ENCODE measurements at regions not wholly inside any gene's neighbourhood (a gene's known extent, or its start where the extent isn't known, plus 50 kb on each side); places are given as distances from the start of the nearest gene placed in this dataset.
"Not testable (repeated sequence)": the region's sequence is repeated elsewhere in the genome, so short reads cannot be mapped to it uniquely, and the experiment has no call there.

DNA sequence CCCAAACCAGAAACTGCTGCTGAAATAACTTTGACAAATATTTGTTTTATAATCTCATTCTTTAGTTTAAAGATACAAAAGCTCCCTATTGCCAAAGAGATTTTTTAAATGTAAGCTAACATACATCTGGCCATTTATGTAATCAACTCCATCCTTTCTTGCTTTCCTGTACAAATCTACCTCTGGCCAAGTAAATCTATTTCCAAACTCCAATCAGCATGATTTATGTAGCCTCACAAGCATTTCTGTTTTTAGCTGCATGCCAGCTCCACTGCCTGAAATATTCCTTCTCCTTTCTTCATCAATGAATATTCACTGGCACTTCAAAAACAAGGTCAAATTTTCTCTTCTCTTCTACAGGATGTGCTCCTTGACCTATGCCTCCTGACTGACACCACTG, 80.0 kb downstream of the SHOX2 start:
- no peaks in the 10 kb centered on the region for H3K9me3 ChIP-seq (ENCODE audit: control insufficient read depth, low read depth, low read length)
- no peaks in the 10 kb centered on the region for H3K36me3 ChIP-seq (ENCODE audit: control insufficient read depth, low read depth, low read length)
- H3K27me3 ChIP-seq (ENCODE audit: control insufficient read depth, insufficient read depth, low read length), result no peaks in the 10 kb centered on the region
- H3K9ac ChIP-seq (ENCODE audit: low read length), result no peak overlapping the region
- H3K4me1 ChIP-seq (ENCODE audit: control insufficient read depth, low read depth, low read length), result no peaks in the 10 kb centered on the region
- H3K4me3 ChIP-seq (ENCODE audit: low read length), result no peak overlapping the region
- H3K27ac ChIP-seq (ENCODE audit: low read length), result no peak overlapping the region

DNA sequence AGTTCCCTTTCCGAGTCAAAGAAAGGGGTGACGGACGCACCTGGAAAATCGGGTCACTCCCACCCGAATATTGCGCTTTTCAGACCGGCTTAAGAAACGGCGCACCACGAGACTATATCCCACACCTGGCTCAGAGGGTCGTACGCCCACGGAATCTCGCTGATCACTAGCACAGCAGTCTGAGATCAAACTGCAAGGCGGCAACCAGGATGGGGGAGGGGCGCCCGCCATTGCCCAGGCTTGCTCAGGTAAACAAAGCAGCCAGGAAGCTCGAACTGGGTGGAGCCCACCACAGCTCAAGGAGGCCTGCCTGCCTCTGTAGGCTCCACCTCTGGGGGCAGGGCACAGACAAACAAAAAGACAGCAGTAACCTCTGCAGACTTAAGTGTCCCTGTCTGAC, 86.3 kb downstream of the SHOX2 start:
- not testable (repeated sequence) for H3K27ac ChIP-seq (ENCODE audit: low read length); H3K4me1 ChIP-seq (ENCODE audit: control insufficient read depth, low read depth, low read length); H3K4me3 ChIP-seq (ENCODE audit: low read length); H3K9me3 ChIP-seq (ENCODE audit: control insufficient read depth, low read depth, low read length); H3K27me3 ChIP-seq (ENCODE audit: control insufficient read depth, insufficient read depth, low read length); H3K36me3 ChIP-seq (ENCODE audit: control insufficient read depth, low read depth, low read length); H3K9ac ChIP-seq (ENCODE audit: low read length)

DNA sequence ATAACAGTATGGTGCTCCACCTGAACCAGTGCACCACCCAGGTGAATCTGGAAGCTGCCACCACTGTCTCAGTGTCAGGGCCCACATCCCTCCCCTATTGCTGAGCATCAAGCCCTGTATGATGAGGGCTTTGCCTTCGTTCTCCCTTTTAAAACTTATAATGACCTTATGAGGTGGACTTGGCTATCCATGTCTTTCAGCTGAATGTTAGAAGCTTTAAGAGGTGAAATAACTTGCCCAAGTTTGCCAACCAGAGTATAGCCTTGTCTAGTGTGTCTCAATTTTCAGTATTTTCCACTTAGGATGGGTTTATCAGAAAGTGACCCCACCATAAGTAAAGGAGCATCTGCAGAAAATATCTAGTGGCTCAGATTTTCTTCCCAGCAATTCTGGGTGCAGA, 87.8 kb downstream of the SHOX2 start:
- H3K36me3 ChIP-seq (ENCODE audit: control insufficient read depth, low read depth, low read length), result no peaks in the 10 kb centered on the region
- no peaks in the 10 kb centered on the region for H3K4me1 ChIP-seq (ENCODE audit: control insufficient read depth, low read depth, low read length)
- no peaks in the 10 kb centered on the region for H3K27me3 ChIP-seq (ENCODE audit: control insufficient read depth, insufficient read depth, low read length)
- no peak overlapping the region for H3K27ac ChIP-seq (ENCODE audit: low read length)
- H3K9me3 ChIP-seq (ENCODE audit: control insufficient read depth, low read depth, low read length), result no peaks in the 10 kb centered on the region
- H3K4me3 ChIP-seq (ENCODE audit: low read length), result no peak overlapping the region
- H3K9ac ChIP-seq (ENCODE audit: low read length), result no peak overlapping the region

DNA sequence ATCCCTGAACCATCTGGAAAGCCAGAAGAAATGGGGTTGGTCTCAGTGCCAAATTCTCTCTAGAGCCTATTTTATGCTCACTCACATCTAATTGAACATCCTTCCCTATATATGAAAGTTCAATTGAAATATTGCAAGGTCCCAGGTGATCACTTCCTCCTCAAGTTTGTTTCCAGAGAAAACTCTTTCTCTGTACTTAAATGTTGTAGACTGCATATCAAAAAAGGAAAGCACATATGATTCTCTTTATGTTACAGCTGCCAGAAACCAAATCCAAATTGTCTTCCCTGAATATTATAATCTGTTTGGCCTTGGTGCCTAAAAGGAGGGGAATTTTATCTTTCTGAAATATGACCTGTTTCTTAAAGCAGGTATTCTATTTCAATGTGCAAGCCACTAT, 93.3 kb downstream of the SHOX2 start:
- H3K4me3 ChIP-seq (ENCODE audit: low read length), result no peak overlapping the region
- no peaks in the 10 kb centered on the region for H3K36me3 ChIP-seq (ENCODE audit: control insufficient read depth, low read depth, low read length)
- H3K27me3 ChIP-seq (ENCODE audit: control insufficient read depth, insufficient read depth, low read length), result no peaks in the 10 kb centered on the region
- no peak overlapping the region for H3K9ac ChIP-seq (ENCODE audit: low read length)
- no peak overlapping the region for H3K27ac ChIP-seq (ENCODE audit: low read length)
- no peaks in the 10 kb centered on the region for H3K9me3 ChIP-seq (ENCODE audit: control insufficient read depth, low read depth, low read length)
- H3K4me1 ChIP-seq (ENCODE audit: control insufficient read depth, low read depth, low read length), result no peaks in the 10 kb centered on the region

DNA sequence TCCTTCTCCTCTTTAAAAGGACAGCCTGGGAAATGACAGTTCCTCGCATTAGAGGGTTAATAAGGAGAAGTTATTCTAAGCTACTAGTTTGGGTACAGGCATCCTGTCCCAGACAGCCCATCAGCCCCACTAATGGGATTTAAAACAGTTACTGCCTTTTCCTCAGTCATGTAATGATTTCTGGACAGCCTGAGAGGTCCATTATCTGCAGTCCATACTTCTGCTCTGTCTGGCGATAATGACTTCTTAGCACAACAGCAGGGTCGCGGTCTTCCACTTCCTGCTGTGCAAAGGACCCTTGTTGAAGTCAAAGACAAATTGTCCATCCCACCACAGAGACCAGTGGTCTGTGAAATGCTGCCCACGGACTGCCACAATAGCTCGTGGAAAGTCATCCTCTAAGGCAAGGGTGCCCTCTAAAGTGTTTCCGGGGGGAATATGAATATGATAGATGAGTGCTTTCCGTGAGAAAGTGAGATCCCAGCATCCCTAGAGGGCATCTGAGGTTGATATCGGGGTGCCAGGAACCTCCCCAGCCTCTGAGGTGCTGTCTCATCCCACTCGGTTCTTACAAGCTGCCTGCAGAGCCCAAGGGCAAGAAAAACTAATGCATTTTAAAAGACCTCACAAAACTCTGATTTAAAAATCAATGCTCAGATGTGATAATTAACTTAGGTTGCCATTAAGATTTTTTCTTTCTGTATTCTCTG, 100.7 kb downstream of the SHOX2 start:
- Histone ChIP-seq H3K9ac (ENCODE audit: low read length) (no peak overlapping the region), H3K4me3 (ENCODE audit: low read length) (no peak overlapping the region), H3K27me3 (ENCODE audit: control insufficient read depth, insufficient read depth, low read length) (no peaks in the 10 kb centered on the region), H3K36me3 (ENCODE audit: control insufficient read depth, low read depth, low read length) (no peaks in the 10 kb centered on the region), H3K27ac (ENCODE audit: low read length) (no peak overlapping the region), H3K4me1 (ENCODE audit: control insufficient read depth, low read depth, low read length) (no peaks in the 10 kb centered on the region), H3K9me3 (ENCODE audit: control insufficient read depth, low read depth, low read length) (no peaks in the 10 kb centered on the region)

DNA sequence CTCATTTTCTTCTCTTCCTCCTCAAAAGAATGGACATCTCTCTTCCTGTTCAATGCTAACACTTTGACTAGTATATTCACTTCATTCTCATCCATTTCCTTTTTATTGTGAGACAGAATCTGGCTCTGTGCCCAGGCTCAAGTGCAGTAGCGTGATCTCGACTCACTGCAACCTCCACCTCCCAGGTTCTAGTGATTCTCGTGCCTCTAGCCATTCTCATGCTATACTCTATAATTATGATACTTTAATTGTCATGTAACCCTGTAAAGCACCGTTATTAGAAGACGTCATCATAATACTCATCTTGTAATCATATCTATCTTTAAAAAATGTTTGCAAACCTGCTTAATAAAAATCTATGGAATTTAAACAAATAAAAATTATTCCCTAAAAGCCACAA, 107.0 kb downstream of the SHOX2 start:
- H3K27ac ChIP-seq (ENCODE audit: low read length), result no peak overlapping the region
- H3K27me3 ChIP-seq (ENCODE audit: control insufficient read depth, insufficient read depth, low read length), result no peaks in the 10 kb centered on the region
- H3K4me3 ChIP-seq (ENCODE audit: low read length), result no peak overlapping the region
- no peaks in the 10 kb centered on the region for H3K36me3 ChIP-seq (ENCODE audit: control insufficient read depth, low read depth, low read length)
- no peaks in the 10 kb centered on the region for H3K9me3 ChIP-seq (ENCODE audit: control insufficient read depth, low read depth, low read length)
- no peaks in the 10 kb centered on the region for H3K4me1 ChIP-seq (ENCODE audit: control insufficient read depth, low read depth, low read length)
- H3K9ac ChIP-seq (ENCODE audit: low read length), result no peak overlapping the region

DNA sequence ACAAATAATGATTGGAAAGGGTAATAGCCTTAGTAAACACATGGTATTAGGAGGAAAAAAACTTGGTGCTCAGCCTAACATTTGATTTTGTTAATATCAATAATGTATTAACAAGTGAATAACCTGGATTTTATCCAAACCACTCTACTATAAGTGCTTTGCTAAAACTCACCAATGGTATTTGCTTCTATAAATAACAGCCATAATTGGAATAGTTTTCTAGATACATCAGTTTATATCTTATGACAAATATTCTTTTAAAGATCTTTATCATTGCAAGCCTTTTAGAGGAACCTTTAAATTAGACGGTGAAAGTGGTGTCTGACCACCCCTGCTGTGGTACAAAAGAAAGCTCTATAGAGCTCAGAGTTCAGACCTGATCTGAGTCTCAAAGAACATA, 123.9 kb downstream of the SHOX2 start:
- no peaks in the 10 kb centered on the region for H3K4me1 ChIP-seq (ENCODE audit: control insufficient read depth, low read depth, low read length)
- no peak overlapping the region for H3K9ac ChIP-seq (ENCODE audit: low read length)
- no peak overlapping the region for H3K27ac ChIP-seq (ENCODE audit: low read length)
- no peak overlapping the region for H3K4me3 ChIP-seq (ENCODE audit: low read length)
- H3K9me3 ChIP-seq (ENCODE audit: control insufficient read depth, low read depth, low read length), result no peaks in the 10 kb centered on the region
- H3K27me3 ChIP-seq (ENCODE audit: control insufficient read depth, insufficient read depth, low read length), result no peaks in the 10 kb centered on the region
- no peaks in the 10 kb centered on the region for H3K36me3 ChIP-seq (ENCODE audit: control insufficient read depth, low read depth, low read length)

DNA sequence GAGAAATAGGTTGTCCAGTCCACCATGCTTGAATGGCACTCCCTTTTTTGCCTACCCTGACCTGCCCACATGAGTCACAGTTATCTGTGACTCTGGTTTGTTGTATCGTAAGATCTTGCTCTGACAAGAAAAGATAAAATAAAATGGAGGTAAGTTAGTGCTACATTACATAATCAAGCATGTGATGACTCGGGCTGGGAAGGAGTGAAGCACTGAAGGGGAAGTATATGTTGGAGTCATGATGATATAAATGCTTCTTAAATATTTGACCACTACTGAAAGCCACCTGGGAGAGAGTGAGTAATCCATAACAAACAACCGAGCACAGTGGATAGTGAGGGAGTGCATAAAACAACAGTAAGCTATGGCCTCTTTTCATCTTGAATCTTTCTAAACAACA, 124.4 kb downstream of the SHOX2 start:
- no peaks in the 10 kb centered on the region for H3K27me3 ChIP-seq (ENCODE audit: control insufficient read depth, insufficient read depth, low read length)
- H3K27ac ChIP-seq (ENCODE audit: low read length), result no peak overlapping the region
- no peak overlapping the region for H3K4me3 ChIP-seq (ENCODE audit: low read length)
- no peaks in the 10 kb centered on the region for H3K4me1 ChIP-seq (ENCODE audit: control insufficient read depth, low read depth, low read length)
- no peaks in the 10 kb centered on the region for H3K9me3 ChIP-seq (ENCODE audit: control insufficient read depth, low read depth, low read length)
- no peak overlapping the region for H3K9ac ChIP-seq (ENCODE audit: low read length)
- H3K36me3 ChIP-seq (ENCODE audit: control insufficient read depth, low read depth, low read length), result no peaks in the 10 kb centered on the region

DNA sequence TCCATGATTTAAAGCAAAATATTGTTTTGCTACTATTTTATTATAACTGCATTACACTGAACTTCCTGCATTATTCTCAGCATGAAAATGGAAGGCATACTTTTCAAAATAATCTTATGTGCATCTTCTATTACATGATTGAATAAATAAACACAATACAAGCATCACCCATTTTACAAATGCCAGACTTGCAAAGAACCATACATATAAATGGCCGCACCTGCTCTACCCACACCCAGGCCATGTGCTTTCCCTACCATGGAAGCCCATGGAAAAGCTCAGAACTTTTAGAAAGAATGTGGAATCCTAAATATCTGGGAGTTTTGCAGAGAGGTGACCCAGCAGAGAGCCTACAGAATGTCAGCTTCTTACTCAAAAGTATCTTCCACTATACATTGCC, 127.2 kb downstream of the SHOX2 start:
- H3K9me3 ChIP-seq (ENCODE audit: control insufficient read depth, low read depth, low read length), result no peaks in the 10 kb centered on the region
- H3K4me3 ChIP-seq (ENCODE audit: low read length), result no peak overlapping the region
- H3K9ac ChIP-seq (ENCODE audit: low read length), result no peak overlapping the region
- H3K27ac ChIP-seq (ENCODE audit: low read length), result no peak overlapping the region
- H3K36me3 ChIP-seq (ENCODE audit: control insufficient read depth, low read depth, low read length), result no peaks in the 10 kb centered on the region
- H3K27me3 ChIP-seq (ENCODE audit: control insufficient read depth, insufficient read depth, low read length), result no peaks in the 10 kb centered on the region
- H3K4me1 ChIP-seq (ENCODE audit: control insufficient read depth, low read depth, low read length), result no peaks in the 10 kb centered on the region

DNA sequence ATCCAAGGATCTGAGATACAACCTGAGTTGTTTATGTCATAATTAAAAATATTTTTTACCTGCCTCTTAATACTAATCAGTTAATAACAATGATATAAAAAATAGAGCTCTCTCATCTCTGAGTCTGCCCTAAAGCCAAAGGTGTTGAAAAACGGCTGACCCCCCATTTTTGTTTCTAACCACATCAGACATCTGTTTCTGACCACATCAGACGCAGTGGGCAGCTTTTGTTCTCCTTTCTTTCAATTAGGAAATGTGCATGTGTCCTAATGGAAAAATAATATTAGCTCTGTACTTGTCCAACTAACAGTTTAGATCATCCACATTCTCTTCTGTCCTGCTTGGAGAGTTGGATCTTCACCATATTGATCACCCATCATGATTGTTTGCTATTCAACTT, 144.6 kb downstream of the SHOX2 start:
- Histone ChIP-seq H3K36me3 (ENCODE audit: control insufficient read depth, low read depth, low read length) (no peaks in the 10 kb centered on the region), H3K9ac (ENCODE audit: low read length) (no peak overlapping the region), H3K27me3 (ENCODE audit: control insufficient read depth, insufficient read depth, low read length) (no peaks in the 10 kb centered on the region), H3K4me3 (ENCODE audit: low read length) (no peak overlapping the region), H3K4me1 (ENCODE audit: control insufficient read depth, low read depth, low read length) (peaks cover 4% of the 10 kb centered on the region), H3K27ac (ENCODE audit: low read length) (no peak overlapping the region), H3K9me3 (ENCODE audit: control insufficient read depth, low read depth, low read length) (no peaks in the 10 kb centered on the region)

DNA sequence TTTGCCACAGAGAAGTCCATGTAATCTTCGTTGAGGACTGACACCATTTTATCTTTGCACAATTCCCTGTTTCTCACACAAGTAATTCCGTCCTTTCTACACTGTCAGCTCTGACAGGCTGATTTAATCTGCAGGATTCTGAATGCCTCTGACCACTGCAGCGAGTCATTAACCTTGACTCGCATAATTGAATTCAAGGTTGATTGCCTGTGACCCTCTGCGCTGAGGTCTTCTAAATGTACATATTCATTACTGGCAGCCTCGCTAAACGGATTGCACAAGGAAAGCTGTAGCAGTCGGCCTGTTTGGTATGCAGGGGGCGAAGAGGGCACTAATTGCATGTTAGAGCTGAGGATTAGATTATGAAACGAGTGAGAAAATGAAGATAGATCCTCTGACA, 147.8 kb downstream of the SHOX2 start:
- Histone ChIP-seq H3K27me3 (ENCODE audit: control insufficient read depth, insufficient read depth, low read length) (no peaks in the 10 kb centered on the region), H3K4me3 (ENCODE audit: low read length) (no peak overlapping the region), H3K27ac (ENCODE audit: low read length) (no peak overlapping the region), H3K9ac (ENCODE audit: low read length) (no peak overlapping the region), H3K9me3 (ENCODE audit: control insufficient read depth, low read depth, low read length) (no peaks in the 10 kb centered on the region), H3K4me1 (ENCODE audit: control insufficient read depth, low read depth, low read length) (peaks cover 4% of the 10 kb centered on the region), H3K36me3 (ENCODE audit: control insufficient read depth, low read depth, low read length) (no peaks in the 10 kb centered on the region)

DNA sequence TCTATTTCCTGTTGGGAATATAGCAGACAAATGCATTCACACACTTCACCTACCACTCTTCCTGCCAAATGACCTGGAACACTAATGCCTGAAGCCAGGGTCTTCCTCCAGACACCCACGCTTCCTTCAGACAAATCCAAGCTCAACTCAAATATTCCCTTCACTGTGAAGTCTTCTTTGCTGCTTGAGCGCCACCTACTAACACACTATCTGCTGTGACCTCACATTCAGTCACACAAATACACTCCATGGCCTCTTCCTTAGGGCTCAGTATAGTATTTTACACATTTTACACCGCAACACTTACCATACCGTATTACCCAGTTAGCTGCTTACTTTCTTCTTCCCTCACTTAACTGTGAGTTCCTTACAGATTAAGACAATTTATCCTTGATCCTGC, 149.4 kb downstream of the SHOX2 start:
- Histone ChIP-seq H3K9ac (ENCODE audit: low read length) (no peak overlapping the region), H3K27ac (ENCODE audit: low read length) (no peak overlapping the region), H3K27me3 (ENCODE audit: control insufficient read depth, insufficient read depth, low read length) (no peaks in the 10 kb centered on the region), H3K4me3 (ENCODE audit: low read length) (no peak overlapping the region), H3K4me1 (ENCODE audit: control insufficient read depth, low read depth, low read length) (peaks cover 4% of the 10 kb centered on the region), H3K36me3 (ENCODE audit: control insufficient read depth, low read depth, low read length) (no peaks in the 10 kb centered on the region), H3K9me3 (ENCODE audit: control insufficient read depth, low read depth, low read length) (no peaks in the 10 kb centered on the region)
